ENCODE measurements at regions not wholly inside any gene's neighbourhood (a gene's known extent, or its start where the extent isn't known, plus 50 kb on each side); places are given as distances from the start of the nearest gene placed in this dataset.

DNA sequence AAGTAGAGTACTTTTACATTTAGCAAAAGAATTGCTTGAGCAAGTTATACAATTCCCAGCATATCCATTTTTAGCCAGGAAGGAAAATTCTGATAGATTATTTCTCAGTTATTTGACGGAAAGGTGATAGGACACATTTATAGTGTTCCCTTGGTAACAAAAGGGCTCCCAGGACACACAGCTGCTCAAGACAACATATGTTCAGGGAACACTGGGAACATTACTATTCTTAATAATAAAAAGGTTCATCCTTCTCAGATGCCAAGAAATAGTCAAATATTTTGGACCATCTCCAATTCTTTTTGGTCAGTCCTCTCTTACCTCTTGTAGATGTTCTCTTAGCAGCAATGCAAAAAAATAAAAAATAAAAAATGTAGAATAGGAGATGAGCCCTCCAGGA, 66.8 kb upstream of the SMAD1 start:
- H3K4me2 ChIP-seq (ENCODE audit: low read depth, low read length, poor library complexity, severe bottlenecking): no peak overlapping the region
- no peaks in the 10 kb centered on the region for H3K79me2 ChIP-seq (ENCODE audit: insufficient read depth, low read length)
- no peaks in the 10 kb centered on the region for H4K20me1 ChIP-seq (ENCODE audit: insufficient read depth, low read length, poor library complexity, severe bottlenecking)
- H3K27me3 ChIP-seq (ENCODE audit: insufficient read depth, low read length, poor library complexity, severe bottlenecking): no peaks in the 10 kb centered on the region
- no peaks in the 10 kb centered on the region for H3K36me3 ChIP-seq (ENCODE audit: insufficient read depth, low read length)
- H3K9me2 ChIP-seq (replicated peaks; ENCODE audit: low read depth, low read length): no peaks in the 10 kb centered on the region
- TF ChIP-seq CTCF (conservative IDR thresholded peaks at IDR 0.05; ENCODE audit: low read length) (no peak), EZH2phosphoT487 (IDR thresholded peaks at IDR 0.05; ENCODE audit: borderline replicate concordance) (no peak)
- no peak overlapping the region for H2AFZ ChIP-seq (ENCODE audit: low read length)
- H3F3A ChIP-seq (ENCODE audit: low read depth): no peaks in the 10 kb centered on the region
- H3K4me3 ChIP-seq (ENCODE audit: low read length, poor library complexity, severe bottlenecking): no peak overlapping the region
- H3K9ac ChIP-seq (ENCODE audit: low read depth, low read length, poor library complexity, severe bottlenecking): no peak overlapping the region
- H3K4me1 ChIP-seq (ENCODE audit: insufficient read depth, low read length, poor library complexity, severe bottlenecking): no peaks in the 10 kb centered on the region
- H3K9me3 ChIP-seq (ENCODE audit: insufficient read depth, low read depth, low read length): no peaks in the 10 kb centered on the region

DNA sequence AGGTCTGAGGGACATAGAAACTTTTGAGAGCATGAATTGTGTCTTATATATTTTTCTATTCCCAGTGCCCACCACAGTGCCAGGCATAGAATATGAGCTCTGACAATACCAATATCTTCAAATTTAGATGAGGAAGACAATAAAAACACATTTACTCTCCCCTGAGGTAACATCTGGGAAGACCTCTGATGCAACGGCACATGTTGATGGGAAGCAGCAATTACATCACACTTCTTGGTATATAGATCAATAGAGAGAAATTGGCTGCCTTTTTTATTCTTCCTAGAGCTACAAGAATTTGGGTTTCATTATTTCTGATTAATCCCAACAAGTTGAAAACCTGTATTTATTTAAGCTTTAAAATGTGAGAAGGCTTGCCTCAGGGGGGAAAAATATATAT, 67.4 kb upstream of the SMAD1 start:
- H3K4me2 ChIP-seq (ENCODE audit: low read depth, low read length, poor library complexity, severe bottlenecking): no peak overlapping the region
- no peak for TF ChIP-seq EZH2phosphoT487 (IDR thresholded peaks at IDR 0.05; ENCODE audit: borderline replicate concordance)
- TF ChIP-seq CTCF (conservative IDR thresholded peaks at IDR 0.05; ENCODE audit: low read length): no peak
- no peaks in the 10 kb centered on the region for H3K79me2 ChIP-seq (ENCODE audit: insufficient read depth, low read length)
- no peaks in the 10 kb centered on the region for H3F3A ChIP-seq (ENCODE audit: low read depth)
- no peaks in the 10 kb centered on the region for H4K20me1 ChIP-seq (ENCODE audit: insufficient read depth, low read length, poor library complexity, severe bottlenecking)
- no peak overlapping the region for H3K4me3 ChIP-seq (ENCODE audit: low read length, poor library complexity, severe bottlenecking)
- H2AFZ ChIP-seq (ENCODE audit: low read length): no peak overlapping the region
- H3K36me3 ChIP-seq (ENCODE audit: insufficient read depth, low read length): no peaks in the 10 kb centered on the region
- H3K9me3 ChIP-seq (ENCODE audit: insufficient read depth, low read depth, low read length): no peaks in the 10 kb centered on the region
- no peaks in the 10 kb centered on the region for H3K9me2 ChIP-seq (replicated peaks; ENCODE audit: low read depth, low read length)
- no peaks in the 10 kb centered on the region for H3K4me1 ChIP-seq (ENCODE audit: insufficient read depth, low read length, poor library complexity, severe bottlenecking)
- H3K27me3 ChIP-seq (ENCODE audit: insufficient read depth, low read length, poor library complexity, severe bottlenecking): no peaks in the 10 kb centered on the region
- H3K9ac ChIP-seq (ENCODE audit: low read depth, low read length, poor library complexity, severe bottlenecking): no peak overlapping the region

DNA sequence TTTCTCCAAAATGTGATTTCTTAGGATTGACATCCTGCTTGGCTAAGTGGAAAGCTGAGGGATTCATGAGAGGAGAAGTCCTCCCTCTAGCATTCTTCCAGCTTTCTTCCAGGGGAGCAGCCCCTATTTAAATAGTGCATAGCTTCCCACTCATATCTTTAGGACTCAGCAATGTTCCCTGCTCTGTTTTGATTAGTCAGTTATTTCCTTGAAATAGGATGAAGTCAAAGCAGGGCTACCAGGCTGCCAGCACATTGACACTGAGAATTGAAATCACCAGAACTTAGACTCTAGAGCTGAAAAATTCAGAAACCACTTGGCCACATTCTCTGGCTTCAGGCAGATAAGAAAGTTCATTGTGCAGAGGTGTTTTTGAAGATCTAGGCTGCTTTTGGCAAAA, 74.7 kb upstream of the SMAD1 start:
- Histone ChIP-seq H3K79me2 (ENCODE audit: insufficient read depth, low read length) (no peaks in the 10 kb centered on the region), H4K20me1 (ENCODE audit: insufficient read depth, low read length, poor library complexity, severe bottlenecking) (no peaks in the 10 kb centered on the region), H2AFZ (ENCODE audit: low read length) (no peak overlapping the region; the same call in 1 of the 2 replicates), H3K9ac (ENCODE audit: low read depth, low read length, poor library complexity, severe bottlenecking) (no peak overlapping the region), H3K9me2 (replicated peaks; ENCODE audit: low read depth, low read length) (no peaks in the 10 kb centered on the region), H3K4me3 (ENCODE audit: low read length, poor library complexity, severe bottlenecking) (no peak overlapping the region), H3K4me2 (ENCODE audit: low read depth, low read length, poor library complexity, severe bottlenecking) (no peak overlapping the region), H3K27me3 (ENCODE audit: insufficient read depth, low read length, poor library complexity, severe bottlenecking) (no peaks in the 10 kb centered on the region), H3K36me3 (ENCODE audit: insufficient read depth, low read length) (no peaks in the 10 kb centered on the region), H3K4me1 (ENCODE audit: insufficient read depth, low read length, poor library complexity, severe bottlenecking) (no peaks in the 10 kb centered on the region), H3F3A (ENCODE audit: low read depth) (no peaks in the 10 kb centered on the region), H3K9me3 (ENCODE audit: insufficient read depth, low read depth, low read length) (no peaks in the 10 kb centered on the region)
- TF ChIP-seq CTCF (conservative IDR thresholded peaks at IDR 0.05; ENCODE audit: low read length) (no peak), EZH2phosphoT487 (IDR thresholded peaks at IDR 0.05; ENCODE audit: borderline replicate concordance) (no peak)
